DND-41 (cell line): ENCODE measurements at regions not wholly inside any gene's neighbourhood (a gene's known extent, or its start where the extent isn't known, plus 50 kb on each side); places are given as distances from the start of the nearest gene placed in this dataset.

ENCODE experiments used
- ATAC-seq: fragments of 200-7000 bp; cut with Tn5 transposase; 3 replicates; pipeline ENCODE4 v1.9.1; 2021; ENCODE audit warnings: low read depth; ENCODE audit not compliant: insufficient read depth
- DNase-seq: peaks from one replicate; pipeline ENCODE4 v3.0.0-alpha.2; 2020
- H2AFZ ChIP-seq: 2 replicates; pipeline ENCODE4 v1.6.0; 2012; ENCODE audit warnings: low read depth, low read length
- H3K27ac ChIP-seq: 2 replicates; pipeline ENCODE4 v1.5.1; 2012; ENCODE audit warnings: low read length, inconsistent platforms
- H3K27me3 ChIP-seq: fragments of 200-600 bp; sonication (generic); 2 replicates; pipeline ENCODE4 v1.6.0; 2012; ENCODE audit warnings: low read length, mild to moderate bottlenecking, inconsistent platforms; ENCODE audit not compliant: insufficient read depth, poor library complexity
- H3K36me3 ChIP-seq: 2 replicates; pipeline ENCODE4 v1.5.1; 2012; ENCODE audit warnings: low read length, inconsistent platforms; ENCODE audit not compliant: insufficient read depth
- H3K4me1 ChIP-seq: 2 replicates; pipeline ENCODE4 v1.5.1; 2012; ENCODE audit warnings: mild to moderate bottlenecking, low read length; ENCODE audit not compliant: insufficient read depth
- H3K4me2 ChIP-seq: 2 replicates; pipeline ENCODE4 v1.6.0; 2012; ENCODE audit warnings: mild to moderate bottlenecking, moderate library complexity, low read length, inconsistent platforms; ENCODE audit not compliant: insufficient read depth
- H3K4me3 ChIP-seq, 2 experiments: fragments of 200-600 bp in 1 of 2; shearing (Covaris generic) in 1 of 2; 2 replicates each; pipeline ENCODE4 v1.5.1; 2012 to 2016; ENCODE audit warnings: inconsistent platforms in 2 of 2, low read length in 2 of 2, mild to moderate bottlenecking in 2 of 2, low read depth in 1 of 2, moderate library complexity in 1 of 2
- H3K79me2 ChIP-seq: 2 replicates; pipeline ENCODE4 v1.6.0; 2012; ENCODE audit warnings: low read length, inconsistent platforms; ENCODE audit not compliant: insufficient read depth
- H3K9ac ChIP-seq: 2 replicates; pipeline ENCODE4 v1.6.0; 2012; ENCODE audit warnings: low read depth, mild to moderate bottlenecking, inconsistent platforms, low read length, moderate library complexity
- H3K9me3 ChIP-seq: 2 replicates; pipeline ENCODE4 v1.5.1; 2012; ENCODE audit warnings: low read length, moderate library complexity, mild to moderate bottlenecking, inconsistent platforms; ENCODE audit not compliant: insufficient read depth, severe bottlenecking
- H4K20me1 ChIP-seq: 2 replicates; pipeline ENCODE4 v1.6.0; 2012; ENCODE audit warnings: low read length; ENCODE audit not compliant: insufficient read depth
- EZH2 ChIP-seq: IDR thresholded peaks from 3 replicates; pipeline ENCODE4 v1.6.1; 2012; ENCODE audit warnings: borderline replicate concordance, low read depth, mild to moderate bottlenecking, moderate library complexity, low read length, inconsistent platforms; ENCODE audit not compliant: severe bottlenecking
- TF ChIP-seq, protein P1 (sequence below): IDR thresholded peaks from 2 replicates; pipeline ENCODE4 v1.5.1; 2012; ENCODE audit warnings: borderline replicate concordance, low read length, moderate library complexity, mild to moderate bottlenecking; ENCODE audit not compliant: poor library complexity, severe bottlenecking; ENCODE audit errors: extremely low read depth

DNA sequence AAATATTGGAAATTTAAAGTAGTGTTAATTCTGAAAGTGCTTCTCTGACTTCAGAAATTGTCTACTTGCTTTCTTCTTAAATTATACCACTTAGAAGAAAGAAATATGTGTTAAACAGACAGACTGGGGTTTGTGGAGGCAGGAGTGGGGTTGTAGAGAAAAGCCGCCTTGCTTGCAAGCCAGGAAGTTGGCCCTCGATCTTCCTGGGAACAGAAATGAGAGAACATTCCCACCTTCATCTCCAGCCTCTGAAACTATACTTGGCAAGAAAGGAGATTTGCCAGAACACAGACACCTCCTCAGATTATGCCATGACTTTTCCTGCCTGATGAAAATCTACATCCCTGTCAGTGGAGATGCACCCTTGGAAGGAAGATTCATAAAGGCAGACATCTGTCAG, 171.2 kb upstream of the CHRM2 start:
- H3K36me3 ChIP-seq: no peaks in the 10 kb centered on the region
- no peak overlapping the region for H3K9ac ChIP-seq
- DNase-seq (no peak), ATAC-seq (no peak)
- H4K20me1 ChIP-seq: no peaks in the 10 kb centered on the region
- H3K4me1 ChIP-seq: no peaks in the 10 kb centered on the region
- TF ChIP-seq, protein P1, sequence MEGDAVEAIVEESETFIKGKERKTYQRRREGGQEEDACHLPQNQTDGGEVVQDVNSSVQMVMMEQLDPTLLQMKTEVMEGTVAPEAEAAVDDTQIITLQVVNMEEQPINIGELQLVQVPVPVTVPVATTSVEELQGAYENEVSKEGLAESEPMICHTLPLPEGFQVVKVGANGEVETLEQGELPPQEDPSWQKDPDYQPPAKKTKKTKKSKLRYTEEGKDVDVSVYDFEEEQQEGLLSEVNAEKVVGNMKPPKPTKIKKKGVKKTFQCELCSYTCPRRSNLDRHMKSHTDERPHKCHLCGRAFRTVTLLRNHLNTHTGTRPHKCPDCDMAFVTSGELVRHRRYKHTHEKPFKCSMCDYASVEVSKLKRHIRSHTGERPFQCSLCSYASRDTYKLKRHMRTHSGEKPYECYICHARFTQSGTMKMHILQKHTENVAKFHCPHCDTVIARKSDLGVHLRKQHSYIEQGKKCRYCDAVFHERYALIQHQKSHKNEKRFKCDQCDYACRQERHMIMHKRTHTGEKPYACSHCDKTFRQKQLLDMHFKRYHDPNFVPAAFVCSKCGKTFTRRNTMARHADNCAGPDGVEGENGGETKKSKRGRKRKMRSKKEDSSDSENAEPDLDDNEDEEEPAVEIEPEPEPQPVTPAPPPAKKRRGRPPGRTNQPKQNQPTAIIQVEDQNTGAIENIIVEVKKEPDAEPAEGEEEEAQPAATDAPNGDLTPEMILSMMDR: no peak
- no peak for TF ChIP-seq EZH2
- no peaks in the 10 kb centered on the region for H3K79me2 ChIP-seq
- no peak overlapping the region for H3K27ac ChIP-seq
- no peak overlapping the region for H3K4me2 ChIP-seq
- H3K9me3 ChIP-seq: no peaks in the 10 kb centered on the region
- no peaks in the 10 kb centered on the region for H3K27me3 ChIP-seq
- no peak overlapping the region for H2AFZ ChIP-seq
- no peak overlapping the region for H3K4me3 ChIP-seq

DNA sequence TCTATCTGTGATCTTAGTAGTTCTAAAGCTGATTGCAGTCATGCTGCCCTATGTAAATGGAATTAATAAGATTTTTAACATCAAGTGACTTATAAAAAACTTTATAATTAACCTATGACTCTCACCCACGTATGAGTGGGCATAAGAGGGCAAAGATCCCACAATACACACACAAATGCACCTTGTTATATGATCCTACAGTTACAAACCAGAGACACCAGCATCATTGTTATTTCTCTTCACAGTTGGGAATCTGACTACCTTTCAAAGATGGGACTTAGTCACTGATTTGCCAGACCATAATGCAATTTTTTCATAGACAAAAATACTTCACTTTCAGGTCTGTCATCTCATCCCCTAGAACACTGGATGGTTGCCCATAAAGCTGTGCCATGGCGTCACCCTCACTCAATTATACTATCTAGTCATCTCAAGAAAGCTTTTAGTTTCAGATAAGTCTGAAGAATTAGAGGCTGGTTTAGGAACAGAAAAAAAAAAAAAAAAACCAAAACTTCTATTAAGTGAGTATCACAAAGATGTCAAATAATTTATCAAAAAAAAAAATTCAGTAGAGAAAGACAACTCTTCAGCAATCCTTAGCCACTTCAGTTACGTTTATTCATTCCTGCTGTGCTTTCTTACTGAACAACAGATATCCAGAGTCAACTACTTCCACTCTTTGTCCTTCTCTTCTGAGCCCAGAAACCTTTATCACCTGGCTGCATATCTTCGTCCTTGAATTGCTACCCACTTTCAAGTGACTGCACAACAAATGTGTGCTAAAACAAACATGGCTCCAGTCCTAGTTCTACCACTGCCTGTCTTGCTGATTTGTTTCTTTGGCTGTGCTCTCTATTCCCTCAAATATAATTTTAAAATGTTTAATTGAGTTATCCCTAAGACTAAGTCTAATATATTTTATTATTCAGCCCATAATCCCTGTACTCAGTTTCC, 175.0 kb upstream of the CHRM2 start:
- Histone ChIP-seq H3K4me1 (no peaks in the 10 kb centered on the region), H3K36me3 (no peaks in the 10 kb centered on the region), H3K79me2 (no peaks in the 10 kb centered on the region), H3K9me3 (no peaks in the 10 kb centered on the region), H2AFZ (no peak overlapping the region), H3K27ac (no peak overlapping the region), H4K20me1 (no peaks in the 10 kb centered on the region), H3K4me2 (no peak overlapping the region), H3K27me3 (no peaks in the 10 kb centered on the region), H3K4me3 (no peak overlapping the region), H3K9ac (no peak overlapping the region)
- DNase-seq (no peak), ATAC-seq (no peak)
- TF ChIP-seq EZH2: no peak
- TF ChIP-seq, protein P1: no peak

DNA sequence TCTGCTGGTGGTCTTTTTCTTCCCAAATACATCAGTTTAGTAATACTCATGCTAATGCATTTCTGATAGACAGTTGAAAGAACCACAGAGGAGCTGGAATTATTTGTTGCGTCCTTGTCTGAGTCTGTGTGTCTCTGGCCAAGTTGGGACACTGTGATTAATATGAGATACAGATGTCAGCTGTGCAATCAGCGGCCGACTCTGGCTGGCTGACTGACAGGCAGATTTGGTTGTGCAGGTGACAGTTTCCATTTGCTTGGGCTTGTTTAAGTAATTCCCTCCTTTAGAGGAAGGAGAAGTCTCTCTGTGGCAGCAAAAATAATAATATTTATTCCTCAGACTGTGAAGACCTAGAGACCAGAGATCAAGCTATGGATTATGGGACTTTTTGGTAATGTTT, 176.2 kb upstream of the CHRM2 start:
- no peaks in the 10 kb centered on the region for H3K79me2 ChIP-seq
- H3K9me3 ChIP-seq: no peaks in the 10 kb centered on the region
- H3K9ac ChIP-seq: no peak overlapping the region
- H3K4me3 ChIP-seq: no peak overlapping the region
- ATAC-seq (no peak), DNase-seq (no peak)
- TF ChIP-seq, protein P1: no peak
- no peak for TF ChIP-seq EZH2
- H3K4me2 ChIP-seq: no peak overlapping the region
- H3K36me3 ChIP-seq: no peaks in the 10 kb centered on the region
- H2AFZ ChIP-seq: no peak overlapping the region
- H3K4me1 ChIP-seq: no peaks in the 10 kb centered on the region
- H3K27ac ChIP-seq: no peak overlapping the region
- H3K27me3 ChIP-seq: no peaks in the 10 kb centered on the region
- H4K20me1 ChIP-seq: no peaks in the 10 kb centered on the region
